ENCODE measurements at regions not wholly inside any gene's neighbourhood (a gene's known extent, or its start where the extent isn't known, plus 50 kb on each side); places are given as distances from the start of the nearest gene placed in this dataset.

DNA sequence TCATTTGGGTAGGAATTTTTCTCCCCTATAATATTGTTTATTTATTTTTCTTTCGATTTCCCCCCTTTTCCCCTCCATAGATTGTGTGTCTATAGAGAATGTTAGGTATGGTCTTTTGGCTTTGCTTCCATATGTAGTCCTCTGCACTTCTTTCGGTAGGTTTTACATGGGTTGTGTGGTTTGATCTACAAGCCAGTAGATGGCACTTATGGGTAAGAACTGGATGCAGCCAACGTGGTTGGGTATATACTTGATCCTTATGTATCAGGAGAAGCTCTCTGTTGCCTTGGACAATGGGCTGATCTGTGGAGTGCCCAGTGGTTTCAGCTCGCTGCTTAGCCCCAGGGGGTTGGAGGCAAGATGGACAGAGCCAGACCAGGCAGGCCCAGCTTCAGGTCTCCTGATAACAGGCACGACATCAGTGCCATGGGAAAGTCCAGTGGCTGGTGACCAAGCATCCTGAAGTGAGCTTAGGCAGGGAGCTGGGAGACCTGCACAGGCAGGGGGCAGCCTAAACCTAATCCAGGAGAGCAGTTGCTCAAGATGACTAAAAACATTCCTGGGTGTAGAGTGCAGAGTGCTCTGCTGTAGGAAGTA is 488.3 kb downstream of the CCDC85A start:
- TF ChIP-seq POLR2AphosphoS5 (IDR thresholded peaks at IDR 0.05; ENCODE audit: insufficient read depth, low read depth, low read length) = no peak
- TF ChIP-seq, protein P1, sequence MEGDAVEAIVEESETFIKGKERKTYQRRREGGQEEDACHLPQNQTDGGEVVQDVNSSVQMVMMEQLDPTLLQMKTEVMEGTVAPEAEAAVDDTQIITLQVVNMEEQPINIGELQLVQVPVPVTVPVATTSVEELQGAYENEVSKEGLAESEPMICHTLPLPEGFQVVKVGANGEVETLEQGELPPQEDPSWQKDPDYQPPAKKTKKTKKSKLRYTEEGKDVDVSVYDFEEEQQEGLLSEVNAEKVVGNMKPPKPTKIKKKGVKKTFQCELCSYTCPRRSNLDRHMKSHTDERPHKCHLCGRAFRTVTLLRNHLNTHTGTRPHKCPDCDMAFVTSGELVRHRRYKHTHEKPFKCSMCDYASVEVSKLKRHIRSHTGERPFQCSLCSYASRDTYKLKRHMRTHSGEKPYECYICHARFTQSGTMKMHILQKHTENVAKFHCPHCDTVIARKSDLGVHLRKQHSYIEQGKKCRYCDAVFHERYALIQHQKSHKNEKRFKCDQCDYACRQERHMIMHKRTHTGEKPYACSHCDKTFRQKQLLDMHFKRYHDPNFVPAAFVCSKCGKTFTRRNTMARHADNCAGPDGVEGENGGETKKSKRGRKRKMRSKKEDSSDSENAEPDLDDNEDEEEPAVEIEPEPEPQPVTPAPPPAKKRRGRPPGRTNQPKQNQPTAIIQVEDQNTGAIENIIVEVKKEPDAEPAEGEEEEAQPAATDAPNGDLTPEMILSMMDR (IDR thresholded peaks at IDR 0.05; ENCODE audit: extremely low read depth in 1 of 2, insufficient read depth in 1 of 2, low read depth in 1 of 2, low read length in 2 of 2) = no peak
- no peak for TF ChIP-seq POLR2A (IDR thresholded peaks at IDR 0.05; ENCODE audit: low read depth, low read length)
- TF ChIP-seq, protein P2, sequence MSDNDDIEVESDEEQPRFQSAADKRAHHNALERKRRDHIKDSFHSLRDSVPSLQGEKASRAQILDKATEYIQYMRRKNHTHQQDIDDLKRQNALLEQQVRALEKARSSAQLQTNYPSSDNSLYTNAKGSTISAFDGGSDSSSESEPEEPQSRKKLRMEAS (IDR thresholded peaks at IDR 0.05; ENCODE audit: insufficient read depth, insufficient read length) = no peak
- no peak for TF ChIP-seq JUN (IDR thresholded peaks at IDR 0.05; ENCODE audit: borderline replicate concordance, insufficient read depth, insufficient read length, low read depth)
- no peak for TF ChIP-seq EZH2 (IDR thresholded peaks at IDR 0.05; ENCODE audit: borderline replicate concordance, low read depth, low read length, severe bottlenecking)
- no peak for TF ChIP-seq FOS (IDR thresholded peaks at IDR 0.05; ENCODE audit: borderline replicate concordance, insufficient read depth, low read length)
- no peak for TF ChIP-seq MYC (IDR thresholded peaks at IDR 0.05; ENCODE audit: low read depth, low read length)

Measured in endothelial cell of umbilical vein (primary cell).